Middle frontal gyrus (tissue), 1 donor: ENCODE measurements at regions not wholly inside any gene's neighbourhood (a gene's known extent, or its start where the extent isn't known, plus 50 kb on each side); places are given as distances from the start of the nearest gene placed in this dataset.

Experiments used
- DNase-seq: peaks from one replicate; pipeline ENCODE4 v3.0.0-alpha.2; 2015; ENCODE audit warnings: low spot score; ENCODE audit errors: extremely low spot score

DNA sequence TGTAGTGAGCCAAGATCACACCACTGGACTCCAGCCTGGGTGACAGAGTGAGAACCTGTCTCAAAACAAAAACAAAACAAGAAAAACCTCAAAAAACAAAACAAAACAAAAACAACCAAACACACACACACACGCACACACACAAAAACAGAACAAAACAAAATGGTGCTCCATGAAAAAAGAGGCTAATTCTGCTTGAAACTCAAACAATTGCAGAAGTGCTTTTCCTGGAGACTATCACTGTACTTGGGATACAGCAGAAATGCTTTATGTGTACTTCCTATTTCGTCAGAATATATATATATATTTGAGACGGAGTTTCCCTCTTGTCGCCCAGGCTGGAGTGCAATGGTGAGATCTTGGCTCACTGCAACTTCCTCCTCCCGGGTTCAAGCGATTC is 49.9 kb upstream of the HSPA9 start:
- no peak for DNase-seq
